Neural crest cell (in vitro differentiated cells): ENCODE measurements at regions not wholly inside any gene's neighbourhood (a gene's known extent, or its start where the extent isn't known, plus 50 kb on each side); places are given as distances from the start of the nearest gene placed in this dataset.
A peak's percentile ranks its signal among the peaks of the same experiment; 100 is the strongest.

Experiments
- DNase-seq: peaks from one replicate; pipeline ENCODE4 v3.0.0; 2021; ENCODE audit warnings: low read depth, mixed read lengths, low spot score
- H3K27ac Mint-ChIP-seq: one replicate; pipeline ENCODE4 v1.8.0; 2021; ENCODE audit warnings: mild to moderate bottlenecking, mixed read lengths; ENCODE audit not compliant: unreplicated experiment
- H3K27me3 Mint-ChIP-seq: 2 replicates; pipeline ENCODE4 v1.8.0; 2021; ENCODE audit warnings: low read depth, mild to moderate bottlenecking, mixed read lengths
- H3K36me3 Mint-ChIP-seq: 2 replicates; pipeline ENCODE4 v1.8.0; 2021; ENCODE audit warnings: low read depth, mild to moderate bottlenecking, mixed read lengths
- H3K4me1 Mint-ChIP-seq: 2 replicates; pipeline ENCODE4 v1.8.0; 2021; ENCODE audit warnings: mixed read lengths
- H3K4me3 Mint-ChIP-seq: one replicate; pipeline ENCODE4 v1.8.0; 2021; ENCODE audit warnings: mild to moderate bottlenecking, mixed read lengths
- H3K9me3 Mint-ChIP-seq: 2 replicates; pipeline ENCODE4 v1.8.0; 2021; ENCODE audit warnings: mixed read lengths
- CTCF ChIP-seq: fragments of 200-600 bp; sonication (generic); conservative IDR thresholded peaks from 2 replicates; pipeline ENCODE4 v1.5.0; 2021; ENCODE audit warnings: antibody characterized with exemption, mild to moderate bottlenecking

GRCh38 chr20:39837561-39837960, 851.5 kb downstream of the MAFB start:
- Mint-ChIP-seq H3K27me3 (peaks cover 8% of the 10 kb centered on the region), H3K4me3 (no peak overlapping the region), H3K27ac (no peak overlapping the region), H3K9me3 (peaks cover 2% of the 10 kb centered on the region), H3K36me3 (no peaks in the 10 kb centered on the region), H3K4me1 (no peaks in the 10 kb centered on the region)
- no peak for TF ChIP-seq CTCF
- DNase-seq = no peak

DNA sequence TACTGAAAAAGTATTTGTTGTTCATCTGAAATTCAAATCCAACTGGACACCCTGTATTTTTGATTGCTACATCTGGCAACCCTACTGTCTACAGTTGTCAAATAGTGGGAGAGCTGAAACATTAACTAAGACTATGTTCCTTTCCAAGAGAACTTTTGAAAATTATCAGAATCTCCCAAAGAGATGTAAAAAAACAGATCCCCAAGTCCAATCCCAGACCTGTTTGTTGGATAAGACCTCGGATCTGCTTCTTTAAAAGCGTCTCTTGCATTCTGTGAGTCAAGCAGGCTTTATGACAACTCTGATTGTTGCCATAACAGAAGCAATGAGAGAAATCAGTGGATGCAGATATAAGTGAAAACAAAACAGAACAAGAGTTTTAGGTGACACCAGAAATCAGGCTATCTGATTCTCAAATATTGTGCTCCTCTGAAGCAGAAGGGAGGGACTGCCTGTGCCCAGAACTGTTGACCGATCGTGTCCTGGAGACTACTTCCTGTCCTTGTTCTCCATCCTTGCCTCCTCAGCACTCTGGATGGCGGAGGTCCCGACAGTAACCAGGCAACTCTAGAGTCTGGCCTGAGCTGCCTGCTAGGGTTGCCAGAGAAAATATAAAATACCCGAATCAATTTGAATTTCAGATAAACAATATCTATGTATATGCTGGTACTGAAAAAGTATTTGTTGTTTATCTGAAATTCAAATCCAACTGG, 853.8 kb downstream of the MAFB start:
- no peak for DNase-seq
- Mint-ChIP-seq H3K4me3 (no peak overlapping the region), H3K36me3 (no peaks in the 10 kb centered on the region), H3K9me3 (peaks cover 2% of the 10 kb centered on the region), H3K27me3 (peaks cover 7% of the 10 kb centered on the region), H3K27ac (no peak overlapping the region), H3K4me1 (no peaks in the 10 kb centered on the region)
- no peak for TF ChIP-seq CTCF

DNA sequence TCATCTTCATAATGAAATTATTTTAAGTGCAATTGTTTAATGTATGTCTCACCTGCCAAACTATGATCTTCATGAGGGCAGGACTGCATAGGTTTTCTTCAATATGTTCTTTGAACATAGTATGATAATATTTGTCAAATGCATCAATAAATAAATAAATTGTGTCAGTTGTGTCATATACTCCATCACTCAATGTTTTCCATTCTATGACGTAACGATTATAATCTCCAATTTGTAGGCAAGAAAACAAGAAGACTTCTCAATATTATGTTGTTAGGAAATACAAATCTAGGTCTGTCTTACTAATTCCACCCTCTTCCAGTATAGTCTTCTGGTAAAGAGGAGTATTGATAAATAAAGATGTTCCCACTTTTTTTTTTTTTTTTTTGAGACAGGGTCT, 858.1 kb downstream of the MAFB start:
- TF ChIP-seq CTCF = no peak
- Mint-ChIP-seq H3K27me3 (peaks cover 9% of the 10 kb centered on the region), H3K27ac (no peak overlapping the region), H3K36me3 (no peaks in the 10 kb centered on the region), H3K4me3 (no peak overlapping the region), H3K9me3 (peaks cover 2% of the 10 kb centered on the region), H3K4me1 (no peaks in the 10 kb centered on the region)
- no peak for DNase-seq

- Mint-ChIP-seq H3K27me3 (peaks cover 9% of the 10 kb centered on the region), H3K4me1 (no peaks in the 10 kb centered on the region), H3K36me3 (no peaks in the 10 kb centered on the region), H3K9me3 (peaks cover 2% of the 10 kb centered on the region), H3K27ac (no peak overlapping the region), H3K4me3 (no peak overlapping the region)
- no peak for TF ChIP-seq CTCF
- DNase-seq = no peak
Measured at GRCh38 chr20:39829661-39830060, 859.4 kb downstream of the MAFB start.

GRCh38 chr20:39829256-39829655, 859.8 kb downstream of the MAFB start:
- H3K36me3 Mint-ChIP-seq = no peaks in the 10 kb centered on the region
- H3K27ac Mint-ChIP-seq = no peak overlapping the region
- DNase-seq = no peak
- H3K4me1 Mint-ChIP-seq = no peaks in the 10 kb centered on the region
- H3K4me3 Mint-ChIP-seq = no peak overlapping the region
- peak; percentile 48 for TF ChIP-seq CTCF
- H3K27me3 Mint-ChIP-seq = peaks cover 9% of the 10 kb centered on the region
- H3K9me3 Mint-ChIP-seq = peaks cover 2% of the 10 kb centered on the region
